GM18867 (cell line): ENCODE measurements at regions not wholly inside any gene's neighbourhood (a gene's known extent, or its start where the extent isn't known, plus 50 kb on each side); places are given as distances from the start of the nearest gene placed in this dataset.

Experiments used
- ATAC-seq: cut with Tn5 transposase; IDR thresholded peaks from one replicate; pipeline ENCODE4 v1.9.1; 2021; ENCODE audit warnings: mild to moderate bottlenecking, moderate library complexity; ENCODE audit not compliant: unreplicated experiment

- ATAC-seq = no peak
Observed at GRCh38 chr11:81907996-81908395, 825.7 kb downstream of the FAM181B start.

GRCh38 chr11:81899156-81899555 lies 834.5 kb downstream of the FAM181B start:
- ATAC-seq = no peak

GRCh38 chr11:81897639-81898038 lies 836.0 kb downstream of the FAM181B start:
- no peak for ATAC-seq

- peak; percentile 89 for ATAC-seq
Observed at GRCh38 chr11:81895258-81895657, 838.4 kb downstream of the FAM181B start.

DNA sequence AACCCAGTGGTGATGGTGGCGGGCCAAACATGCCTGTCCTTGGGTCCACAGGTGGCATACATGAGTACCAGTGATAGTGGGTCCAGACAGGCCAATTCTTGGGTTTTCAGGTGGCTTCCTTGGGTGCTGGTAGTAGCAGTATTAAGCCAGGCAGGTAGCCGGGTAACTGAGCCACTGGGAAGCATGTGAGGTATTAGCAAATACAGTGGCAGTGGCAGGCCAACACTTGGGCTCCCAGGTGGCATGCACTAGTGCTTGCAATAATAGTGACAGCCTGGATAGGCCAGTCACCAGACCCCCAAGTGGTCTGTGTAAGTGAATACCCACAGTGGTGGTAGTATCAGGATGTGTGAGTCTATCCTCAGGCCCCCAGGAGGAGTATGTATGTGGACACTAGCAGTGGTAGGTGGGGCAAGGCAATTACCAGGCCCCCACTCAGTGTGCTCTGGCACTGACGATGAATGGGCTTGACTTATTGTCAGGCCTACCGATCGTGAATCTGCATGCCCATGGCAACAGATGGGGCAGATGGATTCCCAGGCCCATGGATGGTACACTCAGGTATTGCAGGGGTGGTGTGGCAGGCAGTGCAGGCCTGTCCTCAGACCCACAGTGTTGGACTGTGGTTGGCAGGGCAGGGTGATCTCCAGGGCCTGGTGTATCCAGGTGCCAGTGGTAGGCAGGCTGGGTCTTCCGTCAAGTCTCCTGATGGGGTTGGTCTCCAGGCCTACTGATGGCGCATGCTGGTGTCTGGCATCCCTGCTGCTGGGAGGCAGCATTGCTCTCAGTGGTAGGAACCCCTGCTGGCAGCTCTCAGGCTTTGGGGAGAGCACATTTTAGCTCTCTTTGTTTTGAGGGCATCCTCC lies 840.7 kb downstream of the FAM181B start:
- no peak for ATAC-seq

DNA sequence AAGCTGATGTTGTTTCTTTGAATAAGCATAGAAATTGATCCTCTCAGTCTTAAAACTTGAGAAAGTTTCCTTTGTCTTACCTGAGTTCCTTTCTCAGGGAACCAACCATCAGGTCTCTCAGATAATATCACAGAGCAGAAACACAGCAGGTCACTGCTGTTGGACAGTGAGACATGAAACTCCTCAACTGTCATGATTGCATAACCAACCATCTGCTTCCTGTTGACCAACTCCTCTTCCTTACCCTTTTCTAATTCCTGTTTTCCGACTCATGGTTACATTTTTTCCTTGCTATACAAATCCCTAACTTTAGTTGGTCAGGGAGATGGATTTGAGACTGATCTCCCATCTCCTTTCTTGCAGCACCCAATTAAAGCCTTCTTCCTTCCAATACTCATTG lies 845.3 kb downstream of the FAM181B start:
- ATAC-seq = no peak

- no peak for ATAC-seq
Observed at GRCh38 chr11:81887671-81888070, 846.0 kb downstream of the FAM181B start.

- ATAC-seq = no peak
Observed at GRCh38 chr11:81886406-81887075, 847.1 kb downstream of the FAM181B start.

- ATAC-seq = peak; percentile 51
Observed at GRCh38 chr11:81874635-81875034, 859.0 kb downstream of the FAM181B start.

GRCh38 chr11:81870815-81871214 lies 862.8 kb downstream of the FAM181B start:
- no peak for ATAC-seq

DNA sequence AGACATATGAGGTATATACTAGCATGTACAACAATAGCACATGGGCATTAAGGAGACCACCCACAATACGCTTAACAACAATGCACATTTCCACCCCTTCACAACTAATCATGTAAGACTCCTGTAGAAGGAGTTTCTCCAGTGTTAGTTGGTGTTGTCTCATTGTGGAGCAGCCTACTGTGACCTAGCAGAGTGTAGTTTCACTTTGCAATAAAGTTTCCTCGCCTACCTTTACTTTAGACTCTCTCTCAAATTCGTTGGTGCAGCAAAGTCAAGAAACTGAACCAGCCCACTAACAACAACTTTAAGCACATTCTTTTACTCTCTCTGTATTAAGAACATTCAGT lies 863.6 kb downstream of the FAM181B start:
- ATAC-seq = peak; percentile 60

GRCh38 chr11:81869351-81870065 lies 864.2 kb downstream of the FAM181B start:
- ATAC-seq = peak; percentile 93

DNA sequence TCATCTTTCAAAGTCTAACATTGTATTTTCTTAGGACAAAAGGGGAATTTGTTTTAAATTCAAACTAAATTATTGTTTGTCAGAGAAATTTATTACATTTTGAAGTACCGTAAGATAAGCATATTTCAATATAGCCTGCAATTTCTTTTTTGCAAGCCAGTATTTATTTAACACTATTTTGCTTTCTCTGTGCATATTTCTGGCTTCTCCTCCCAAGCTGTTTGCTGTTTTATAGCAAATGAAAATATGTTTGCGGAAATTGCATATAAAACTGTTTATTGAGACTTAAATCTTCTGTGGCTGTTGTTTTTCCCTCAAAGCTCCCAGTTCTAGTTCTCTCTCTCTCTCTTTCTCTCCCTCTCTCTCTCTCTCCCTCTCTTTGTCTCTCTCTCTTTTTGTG lies 866.8 kb downstream of the FAM181B start:
- ATAC-seq = no peak

DNA sequence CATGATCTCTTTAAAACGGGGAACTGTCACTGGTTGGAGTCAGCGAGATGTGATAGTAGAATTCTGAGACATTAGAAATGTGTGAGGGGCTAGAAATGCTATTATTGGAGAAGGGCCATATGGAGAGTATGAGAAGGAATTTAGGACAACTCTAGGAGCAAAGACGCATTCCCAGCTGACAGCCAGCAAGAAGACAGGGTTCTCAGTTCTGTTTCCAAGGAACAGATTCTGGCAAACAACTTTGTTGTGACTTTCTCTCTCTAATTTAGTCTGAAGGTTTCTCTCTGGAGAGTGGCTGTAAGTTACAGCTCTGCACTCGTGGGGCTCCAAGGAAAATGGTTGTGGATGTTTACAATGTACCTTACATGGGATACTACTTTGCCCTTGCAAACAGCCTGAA lies 876.3 kb downstream of the FAM181B start:
- no peak for ATAC-seq

DNA sequence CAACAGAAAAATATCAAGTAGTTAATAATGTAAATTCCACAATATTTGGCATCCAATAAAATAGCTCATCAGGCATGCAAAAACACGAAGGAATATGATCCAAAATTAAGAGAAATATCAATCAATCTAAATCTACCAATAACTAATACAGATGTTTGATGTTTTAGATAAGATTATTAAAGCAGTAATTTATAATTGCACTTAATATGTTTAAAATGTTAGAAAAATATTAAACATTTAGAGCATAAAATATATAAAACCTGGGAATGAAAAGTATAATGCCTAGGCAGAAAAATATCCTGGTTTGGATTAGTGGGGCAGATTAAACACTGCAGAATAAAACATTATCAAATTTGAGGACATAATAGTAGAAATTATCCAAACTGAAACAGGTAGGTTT lies 879.9 kb downstream of the FAM181B start:
- ATAC-seq = no peak

- no peak for ATAC-seq
Observed at GRCh38 chr11:81852896-81853295, 880.8 kb downstream of the FAM181B start.

GRCh38 chr11:81840380-81840779 lies 893.3 kb downstream of the FAM181B start:
- no peak for ATAC-seq

DNA sequence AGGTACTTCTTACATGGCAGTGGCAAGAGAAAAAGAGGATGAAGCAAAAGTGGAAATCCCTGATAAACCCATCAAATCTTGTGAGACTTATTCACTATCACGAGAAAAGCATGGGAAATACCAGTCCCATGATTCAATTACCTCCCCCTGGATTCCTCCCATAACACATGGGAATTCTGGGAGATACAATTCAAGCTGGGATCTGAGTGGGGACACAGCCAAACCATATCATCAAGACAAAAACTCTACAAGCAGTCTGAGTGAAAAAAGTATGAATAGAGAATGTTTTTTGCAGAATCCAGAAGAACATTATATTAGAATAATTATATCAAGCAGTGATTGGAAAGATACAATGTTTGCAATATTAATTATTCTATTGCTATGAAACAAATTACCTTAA lies 893.7 kb downstream of the FAM181B start:
- no peak for ATAC-seq

DNA sequence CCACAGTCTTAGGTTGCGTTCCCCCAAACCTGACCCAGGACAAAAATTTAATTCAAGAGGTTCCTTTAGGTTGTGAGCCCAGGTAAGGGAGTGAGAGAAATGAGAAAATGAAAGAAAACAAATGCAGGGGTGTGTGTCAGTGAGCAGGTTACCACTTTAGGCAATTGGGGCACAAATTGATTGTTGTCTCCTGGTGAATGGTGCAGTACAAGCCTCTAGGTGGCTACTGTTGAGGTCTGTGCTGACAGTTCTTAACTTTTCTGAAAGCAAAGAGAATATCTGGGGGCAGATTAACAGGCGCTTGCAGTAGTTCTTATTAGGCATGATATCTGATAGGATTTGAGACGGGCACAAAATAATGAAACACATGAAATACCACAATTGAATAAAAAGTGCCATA lies 894.6 kb downstream of the FAM181B start:
- no peak for ATAC-seq

GRCh38 chr11:81829976-81830375 lies 903.7 kb downstream of the FAM181B start:
- ATAC-seq = no peak

DNA sequence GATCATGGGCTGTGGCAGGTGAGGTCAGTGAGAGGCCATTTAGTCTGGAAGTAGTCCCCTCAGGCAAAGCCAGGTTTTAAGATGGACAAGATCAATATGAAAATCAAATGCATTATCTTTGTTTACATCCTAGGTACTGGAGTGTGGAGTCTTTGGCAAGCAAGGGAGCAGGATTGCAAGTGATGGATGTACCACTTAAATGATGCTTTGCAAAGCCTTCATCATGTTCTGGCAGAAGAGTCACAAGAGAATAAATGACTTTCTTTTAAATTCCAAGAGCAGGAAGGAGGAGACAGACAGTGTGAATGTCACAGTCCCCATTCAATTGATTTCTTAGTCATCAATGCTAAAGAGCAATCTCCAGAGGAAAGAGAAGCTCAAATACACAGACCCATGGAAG lies 908.3 kb downstream of the FAM181B start:
- ATAC-seq = no peak

DNA sequence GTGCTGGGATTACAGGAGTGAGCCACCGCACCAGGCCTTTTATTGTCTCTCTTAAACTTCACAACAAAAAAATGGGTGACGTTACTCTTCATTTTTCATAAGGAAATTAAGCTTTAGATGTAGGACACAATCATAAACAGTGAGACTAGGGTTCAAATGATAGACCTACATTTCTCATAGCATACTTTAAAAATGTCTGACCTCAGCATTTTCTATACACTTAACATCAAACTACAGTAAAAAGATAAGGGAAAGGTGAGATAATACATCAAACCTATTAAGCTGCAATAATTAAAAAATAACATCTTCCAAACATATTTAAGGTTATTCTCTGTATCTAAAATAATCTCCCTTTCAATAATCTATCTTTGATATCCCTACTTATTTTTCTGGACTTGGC lies 914.2 kb downstream of the FAM181B start:
- no peak for ATAC-seq
